OCI-LY1 (cell line): ENCODE measurements at regions not wholly inside any gene's neighbourhood (a gene's known extent, or its start where the extent isn't known, plus 50 kb on each side); places are given as distances from the start of the nearest gene placed in this dataset.

Experiments used
- H2AFZ ChIP-seq: fragments of 200-600 bp; sonication (generic), shearing (Covaris generic); 2 replicates; pipeline ENCODE4 v1.6.0; 2014; ENCODE audit warnings: antibody characterized with exemption, mild to moderate bottlenecking, low read length
- H3F3A ChIP-seq: fragments of 200-600 bp; sonication (generic), shearing (Covaris generic); 2 replicates; pipeline ENCODE4 v1.6.0; 2014; ENCODE audit warnings: mild to moderate bottlenecking, antibody characterized with exemption, low read length, moderate library complexity; ENCODE audit not compliant: insufficient read depth
- H3K27ac ChIP-seq: fragments of 200-600 bp; sonication (generic); 2 replicates; pipeline ENCODE4 v1.5.1; 2014; ENCODE audit warnings: low read length, mixed run types, mild to moderate bottlenecking, low read depth; ENCODE audit not compliant: poor library complexity, severe bottlenecking
- H3K27me3 ChIP-seq: fragments of 200-600 bp; sonication (generic); 2 replicates; pipeline ENCODE4 v1.6.0; 2014; ENCODE audit warnings: antibody characterized with exemption, mild to moderate bottlenecking, low read length, moderate library complexity; ENCODE audit not compliant: insufficient read depth
- H3K36me3 ChIP-seq: fragments of 200-600 bp; sonication (generic); 2 replicates; pipeline ENCODE4 v1.6.1; 2014; ENCODE audit warnings: mild to moderate bottlenecking, antibody characterized with exemption, low read length, moderate library complexity, mixed read lengths; ENCODE audit not compliant: insufficient read depth
- H3K4me1 ChIP-seq: fragments of 200-600 bp; sonication (generic); 2 replicates; pipeline ENCODE4 v1.5.1; 2014; ENCODE audit warnings: mild to moderate bottlenecking, low read length, moderate library complexity; ENCODE audit not compliant: insufficient read depth, severe bottlenecking
- H3K4me2 ChIP-seq: fragments of 200-600 bp; sonication (generic), shearing (Covaris generic); 2 replicates; pipeline ENCODE4 v1.6.1; 2014; ENCODE audit warnings: low read length
- H3K4me3 ChIP-seq: fragments of 200-600 bp; sonication (generic); 2 replicates; pipeline ENCODE4 v1.5.1; 2014; ENCODE audit warnings: low read length, low read depth, mild to moderate bottlenecking, mixed read lengths; ENCODE audit not compliant: poor library complexity, severe bottlenecking
- H3K79me2 ChIP-seq: fragments of 200-600 bp; shearing (Covaris generic); 2 replicates; pipeline ENCODE4 v1.6.1; 2016; ENCODE audit warnings: mixed run types, low read length, mixed read lengths; ENCODE audit not compliant: insufficient read depth
- H3K9ac ChIP-seq: fragments of 200-600 bp; sonication (generic), shearing (Covaris generic); 2 replicates; pipeline ENCODE4 v1.6.1; 2014; ENCODE audit warnings: mild to moderate bottlenecking, low read length, mixed read lengths
- H3K9me2 ChIP-seq: fragments of 200-600 bp; sonication (generic), shearing (Covaris generic); 2 replicates; pipeline ENCODE4 v1.6.1; 2014; ENCODE audit warnings: low read depth, mild to moderate bottlenecking, low read length, mixed read lengths
- H3K9me3 ChIP-seq: fragments of 200-600 bp; shearing (Covaris generic); 2 replicates; pipeline ENCODE4 v1.6.1; 2014; ENCODE audit warnings: low read length, mixed read lengths
- H4K20me1 ChIP-seq: fragments of 200-600 bp; sonication (generic), shearing (Covaris generic); 2 replicates; pipeline ENCODE4 v1.6.0; 2016; ENCODE audit warnings: mild to moderate bottlenecking, low read length; ENCODE audit not compliant: insufficient read depth
- EZH2 ChIP-seq: fragments of 200-600 bp; sonication (generic), shearing (Covaris generic); IDR thresholded peaks from 2 replicates; pipeline ENCODE4 v1.8.0; 2017; ENCODE audit warnings: borderline replicate concordance, mixed run types, mild to moderate bottlenecking, antibody characterized with exemption, low read length, moderate library complexity, mixed read lengths
- TF ChIP-seq, protein P1 (sequence below): fragments of 200-600 bp; sonication (generic), shearing (Covaris generic); IDR thresholded peaks from 2 replicates; pipeline ENCODE4 v1.5.1; 2017; ENCODE audit warnings: mild to moderate bottlenecking, antibody characterized with exemption, low read length, moderate library complexity, mixed read lengths

DNA sequence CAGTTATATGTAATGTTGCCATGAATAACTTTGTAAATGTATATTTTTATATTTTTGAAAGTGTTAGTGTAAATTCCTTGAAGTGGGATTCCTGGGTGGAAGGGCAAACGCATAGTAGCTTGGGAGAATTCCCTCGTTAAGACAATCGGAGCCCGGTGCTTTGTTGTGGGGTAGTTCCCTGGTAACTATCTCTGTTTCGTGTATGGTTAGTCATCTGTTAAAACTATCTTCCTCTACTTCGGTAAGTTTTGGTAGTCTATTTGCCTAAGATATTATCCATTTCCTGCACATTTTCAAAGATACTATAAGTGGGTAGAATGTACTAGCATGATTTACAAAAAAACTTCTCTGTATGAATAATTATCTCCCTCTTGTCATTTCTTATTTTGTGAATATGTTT lies 113.8 kb upstream of the NRXN1 start:
- no peak overlapping the region for H3K27ac ChIP-seq

GRCh38 chr2:51120754-51121280 lies 88.9 kb upstream of the NRXN1 start:
- Histone ChIP-seq H3K4me1 (no peaks in the 10 kb centered on the region), H3F3A (no peaks in the 10 kb centered on the region), H3K27me3 (no peaks in the 10 kb centered on the region), H3K4me2 (no peak overlapping the region), H2AFZ (no peak overlapping the region), H3K36me3 (no peaks in the 10 kb centered on the region), H3K9me3 (no peaks in the 10 kb centered on the region), H3K9me2 (no peaks in the 10 kb centered on the region), H3K4me3 (no peak overlapping the region), H3K27ac (no peak overlapping the region), H3K79me2 (no peaks in the 10 kb centered on the region), H3K9ac (no peak overlapping the region), H4K20me1 (no peaks in the 10 kb centered on the region)
- TF ChIP-seq, protein P1, sequence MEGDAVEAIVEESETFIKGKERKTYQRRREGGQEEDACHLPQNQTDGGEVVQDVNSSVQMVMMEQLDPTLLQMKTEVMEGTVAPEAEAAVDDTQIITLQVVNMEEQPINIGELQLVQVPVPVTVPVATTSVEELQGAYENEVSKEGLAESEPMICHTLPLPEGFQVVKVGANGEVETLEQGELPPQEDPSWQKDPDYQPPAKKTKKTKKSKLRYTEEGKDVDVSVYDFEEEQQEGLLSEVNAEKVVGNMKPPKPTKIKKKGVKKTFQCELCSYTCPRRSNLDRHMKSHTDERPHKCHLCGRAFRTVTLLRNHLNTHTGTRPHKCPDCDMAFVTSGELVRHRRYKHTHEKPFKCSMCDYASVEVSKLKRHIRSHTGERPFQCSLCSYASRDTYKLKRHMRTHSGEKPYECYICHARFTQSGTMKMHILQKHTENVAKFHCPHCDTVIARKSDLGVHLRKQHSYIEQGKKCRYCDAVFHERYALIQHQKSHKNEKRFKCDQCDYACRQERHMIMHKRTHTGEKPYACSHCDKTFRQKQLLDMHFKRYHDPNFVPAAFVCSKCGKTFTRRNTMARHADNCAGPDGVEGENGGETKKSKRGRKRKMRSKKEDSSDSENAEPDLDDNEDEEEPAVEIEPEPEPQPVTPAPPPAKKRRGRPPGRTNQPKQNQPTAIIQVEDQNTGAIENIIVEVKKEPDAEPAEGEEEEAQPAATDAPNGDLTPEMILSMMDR = no peak
- no peak for TF ChIP-seq EZH2

More for the DNA sequence above, 113.8 kb upstream of the NRXN1 start:
- H3K36me3 ChIP-seq = no peaks in the 10 kb centered on the region
- H3K9me3 ChIP-seq = no peaks in the 10 kb centered on the region
- H4K20me1 ChIP-seq = no peaks in the 10 kb centered on the region
- H3K9me2 ChIP-seq = no peaks in the 10 kb centered on the region
- TF ChIP-seq, protein P1 = no peak
- TF ChIP-seq EZH2 = no peak
- H3K27me3 ChIP-seq = no peaks in the 10 kb centered on the region
- H3K4me1 ChIP-seq = no peaks in the 10 kb centered on the region
- no peak overlapping the region for H3K4me2 ChIP-seq
- H3F3A ChIP-seq = no peaks in the 10 kb centered on the region
- H2AFZ ChIP-seq = no peak overlapping the region
- H3K4me3 ChIP-seq = no peak overlapping the region
- no peaks in the 10 kb centered on the region for H3K79me2 ChIP-seq
- H3K9ac ChIP-seq = no peak overlapping the region

GRCh38 chr2:51111532-51111931 lies 79.6 kb upstream of the NRXN1 start:
- Histone ChIP-seq H3K27ac (no peak overlapping the region), H3K27me3 (no peaks in the 10 kb centered on the region), H2AFZ (no peak overlapping the region), H3F3A (no peaks in the 10 kb centered on the region), H3K9me2 (no peaks in the 10 kb centered on the region), H3K9me3 (no peaks in the 10 kb centered on the region), H4K20me1 (no peaks in the 10 kb centered on the region), H3K79me2 (no peaks in the 10 kb centered on the region), H3K36me3 (no peaks in the 10 kb centered on the region), H3K9ac (no peak overlapping the region), H3K4me2 (no peak overlapping the region), H3K4me1 (no peaks in the 10 kb centered on the region), H3K4me3 (no peak overlapping the region)
- no peak for TF ChIP-seq EZH2
- TF ChIP-seq, protein P1 = no peak
